ENCODE measurements at regions not wholly inside any gene's neighbourhood (a gene's known extent, or its start where the extent isn't known, plus 50 kb on each side); places are given as distances from the start of the nearest gene placed in this dataset.

DNA sequence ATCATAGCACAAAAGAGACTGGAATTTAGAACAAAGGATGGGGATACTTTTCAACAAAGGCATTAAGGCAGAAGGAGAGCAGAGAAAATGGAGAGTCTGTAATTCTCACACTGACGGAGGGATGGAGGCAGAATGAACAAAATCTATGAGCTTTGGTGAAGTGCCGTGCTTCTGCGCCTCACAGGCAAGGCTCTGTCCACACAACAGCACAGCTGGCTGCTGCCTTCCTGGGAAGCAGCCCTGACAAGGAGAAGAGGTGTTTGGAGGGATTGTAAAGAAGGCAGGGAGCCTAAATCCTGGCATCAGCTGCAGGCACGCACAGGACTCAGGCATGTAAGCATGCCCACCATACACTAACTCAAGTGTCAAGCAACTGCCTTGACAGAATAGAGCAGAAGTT is 485.2 kb upstream of the KIF2A start:
- no peak for TF ChIP-seq SIN3A (IDR thresholded peaks at IDR 0.05; ENCODE audit: borderline replicate concordance, insufficient read depth, low read length)
- TF ChIP-seq, protein P1, sequence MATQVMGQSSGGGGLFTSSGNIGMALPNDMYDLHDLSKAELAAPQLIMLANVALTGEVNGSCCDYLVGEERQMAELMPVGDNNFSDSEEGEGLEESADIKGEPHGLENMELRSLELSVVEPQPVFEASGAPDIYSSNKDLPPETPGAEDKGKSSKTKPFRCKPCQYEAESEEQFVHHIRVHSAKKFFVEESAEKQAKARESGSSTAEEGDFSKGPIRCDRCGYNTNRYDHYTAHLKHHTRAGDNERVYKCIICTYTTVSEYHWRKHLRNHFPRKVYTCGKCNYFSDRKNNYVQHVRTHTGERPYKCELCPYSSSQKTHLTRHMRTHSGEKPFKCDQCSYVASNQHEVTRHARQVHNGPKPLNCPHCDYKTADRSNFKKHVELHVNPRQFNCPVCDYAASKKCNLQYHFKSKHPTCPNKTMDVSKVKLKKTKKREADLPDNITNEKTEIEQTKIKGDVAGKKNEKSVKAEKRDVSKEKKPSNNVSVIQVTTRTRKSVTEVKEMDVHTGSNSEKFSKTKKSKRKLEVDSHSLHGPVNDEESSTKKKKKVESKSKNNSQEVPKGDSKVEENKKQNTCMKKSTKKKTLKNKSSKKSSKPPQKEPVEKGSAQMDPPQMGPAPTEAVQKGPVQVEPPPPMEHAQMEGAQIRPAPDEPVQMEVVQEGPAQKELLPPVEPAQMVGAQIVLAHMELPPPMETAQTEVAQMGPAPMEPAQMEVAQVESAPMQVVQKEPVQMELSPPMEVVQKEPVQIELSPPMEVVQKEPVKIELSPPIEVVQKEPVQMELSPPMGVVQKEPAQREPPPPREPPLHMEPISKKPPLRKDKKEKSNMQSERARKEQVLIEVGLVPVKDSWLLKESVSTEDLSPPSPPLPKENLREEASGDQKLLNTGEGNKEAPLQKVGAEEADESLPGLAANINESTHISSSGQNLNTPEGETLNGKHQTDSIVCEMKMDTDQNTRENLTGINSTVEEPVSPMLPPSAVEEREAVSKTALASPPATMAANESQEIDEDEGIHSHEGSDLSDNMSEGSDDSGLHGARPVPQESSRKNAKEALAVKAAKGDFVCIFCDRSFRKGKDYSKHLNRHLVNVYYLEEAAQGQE (IDR thresholded peaks at IDR 0.05; ENCODE audit: insufficient read depth in 1 of 2, low read depth in 2 of 2, low read length in 2 of 2) = no peak
- no peak for TF ChIP-seq POLR2AphosphoS5 (IDR thresholded peaks at IDR 0.05; ENCODE audit: low read depth, low read length)
- no peak for TF ChIP-seq TAF1 (IDR thresholded peaks at IDR 0.05; ENCODE audit: borderline replicate concordance, insufficient read depth, low read length)

Data from PFSK-1 (cell line).